Spleen (tissue), 7 donors: ENCODE measurements at regions not wholly inside any gene's neighbourhood (a gene's known extent, or its start where the extent isn't known, plus 50 kb on each side); places are given as distances from the start of the nearest gene placed in this dataset.

ENCODE experiments used
- POLR2A ChIP-seq, 3 donors: fragments of 450-650 bp; IDR thresholded peaks; one replicate each; pipeline ENCODE4 v1.5.1; 2017; ENCODE audit warnings: antibody characterized with exemption in 3 of 3, mild to moderate bottlenecking in 1 of 3
- POLR2AphosphoS5 ChIP-seq, 3 donors: sonication (generic); formaldehyde crosslinking; IDR thresholded peaks; one replicate each; pipeline ENCODE4 v1.5.1; 2017; ENCODE audit warnings: antibody characterized with exemption in 3 of 3
- TF ChIP-seq, protein P1 (sequence below), 11 experiments: fragments of 200-600 bp in 7 of 11; fragments of 450-650 bp in 4 of 11; sonication (generic) in 4 of 11; IDR thresholded peaks in 8 of 11; conservative IDR thresholded peaks in 3 of 11; 1 replicate in 7 of 11; 2 replicates in 4 of 11; pipeline versions ENCODE4 v1.4.0 to v1.8.0; 2016 to 2021; ENCODE audit warnings: antibody characterized with exemption in 11 of 11, inconsistent platforms in 4 of 11, mild to moderate bottlenecking in 1 of 11
- donor health status: DM: no; HTN: no; CAD: no; lungs with moderate emphysema.
- donor health status: DM: no; HTN: no; CAD: no.
- donor health status: DM: no; HTN: no; CAD: no.

DNA sequence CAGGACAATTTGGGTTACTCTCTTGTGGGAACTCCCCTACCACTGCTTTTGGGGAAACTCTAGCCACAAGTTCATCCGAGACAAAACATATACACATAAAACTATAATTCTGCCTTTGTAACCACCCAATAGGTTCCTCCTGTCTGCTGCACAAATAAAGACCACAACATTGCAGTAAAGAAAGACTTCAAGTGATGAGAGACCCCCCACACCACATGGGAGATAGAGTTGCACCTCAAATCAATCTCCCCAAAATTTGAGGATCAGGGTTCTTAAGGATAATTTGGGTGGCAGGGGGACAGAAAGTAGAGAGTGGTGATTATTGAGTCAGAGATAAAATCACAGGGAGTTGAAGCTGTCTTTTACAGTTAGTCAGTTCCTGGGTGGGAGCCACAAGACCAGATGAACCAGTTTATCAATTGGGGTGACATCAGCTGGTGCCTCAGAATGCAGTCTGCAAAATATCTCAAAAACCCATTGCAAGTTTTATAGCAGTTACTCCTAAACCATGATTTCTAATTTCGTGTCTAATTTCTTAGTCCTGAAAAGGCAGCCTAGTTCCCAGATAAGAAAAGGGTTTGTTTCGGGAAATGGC, 1348.5 kb downstream of the PCDH9 start:
- TF ChIP-seq, protein P1, sequence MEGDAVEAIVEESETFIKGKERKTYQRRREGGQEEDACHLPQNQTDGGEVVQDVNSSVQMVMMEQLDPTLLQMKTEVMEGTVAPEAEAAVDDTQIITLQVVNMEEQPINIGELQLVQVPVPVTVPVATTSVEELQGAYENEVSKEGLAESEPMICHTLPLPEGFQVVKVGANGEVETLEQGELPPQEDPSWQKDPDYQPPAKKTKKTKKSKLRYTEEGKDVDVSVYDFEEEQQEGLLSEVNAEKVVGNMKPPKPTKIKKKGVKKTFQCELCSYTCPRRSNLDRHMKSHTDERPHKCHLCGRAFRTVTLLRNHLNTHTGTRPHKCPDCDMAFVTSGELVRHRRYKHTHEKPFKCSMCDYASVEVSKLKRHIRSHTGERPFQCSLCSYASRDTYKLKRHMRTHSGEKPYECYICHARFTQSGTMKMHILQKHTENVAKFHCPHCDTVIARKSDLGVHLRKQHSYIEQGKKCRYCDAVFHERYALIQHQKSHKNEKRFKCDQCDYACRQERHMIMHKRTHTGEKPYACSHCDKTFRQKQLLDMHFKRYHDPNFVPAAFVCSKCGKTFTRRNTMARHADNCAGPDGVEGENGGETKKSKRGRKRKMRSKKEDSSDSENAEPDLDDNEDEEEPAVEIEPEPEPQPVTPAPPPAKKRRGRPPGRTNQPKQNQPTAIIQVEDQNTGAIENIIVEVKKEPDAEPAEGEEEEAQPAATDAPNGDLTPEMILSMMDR (IDR thresholded peaks at IDR 0.05 in 8 of 11, conservative IDR thresholded peaks at IDR 0.05 in 3 of 11): no peak
- TF ChIP-seq POLR2AphosphoS5 (IDR thresholded peaks at IDR 0.05): no peak
- TF ChIP-seq POLR2A (IDR thresholded peaks at IDR 0.05): no peak
